K562 (cell line): ENCODE measurements at regions not wholly inside any gene's neighbourhood (a gene's known extent, or its start where the extent isn't known, plus 50 kb on each side); places are given as distances from the start of the nearest gene placed in this dataset.

Experiments used
- CTCF ChIP-seq, 3 experiments: IDR thresholded peaks in 2 of 3; conservative IDR thresholded peaks in 1 of 3; 2 replicates each; pipeline ENCODE4 v1.5.1; 2011 to 2012; ENCODE audit warnings: low read length in 3 of 3, mild to moderate bottlenecking in 3 of 3, control low read depth in 2 of 3, improper control_type of control experiment in 1 of 3, inconsistent platforms in 1 of 3, low read depth in 1 of 3, mixed read lengths in 1 of 3, moderate library complexity in 1 of 3; ENCODE audit not compliant: insufficient read depth in 2 of 3
- DACH1 ChIP-seq: fragments of 450-650 bp; IDR thresholded peaks from 2 replicates; pipeline ENCODE4 v1.6.1; 2018; ENCODE audit not compliant: partially characterized antibody
- FOXJ3 ChIP-seq: sonication (generic); formaldehyde crosslinking; IDR thresholded peaks from 2 replicates; pipeline ENCODE4 v1.4.0; 2020; ENCODE audit warnings: mild to moderate bottlenecking, missing genetic modification reagents
- FOXM1 ChIP-seq, 2 experiments: fragments of 450-650 bp in 1 of 2; sonication (generic) in 1 of 2; formaldehyde crosslinking in 1 of 2; IDR thresholded peaks; 2 replicates each; pipeline versions ENCODE4 v1.6.1 to v1.9.0; 2017 to 2022; ENCODE audit warnings: low read depth in 2 of 2, mild to moderate bottlenecking in 2 of 2, missing genetic modification reagents in 1 of 2, moderate library complexity in 1 of 2
- GATA2 ChIP-seq: sonication (generic); formaldehyde crosslinking; IDR thresholded peaks from 2 replicates; pipeline ENCODE4 v1.4.0; 2020; ENCODE audit warnings: mild to moderate bottlenecking, missing genetic modification reagents
- MAFK ChIP-seq: IDR thresholded peaks from 2 replicates; pipeline ENCODE4 v1.6.1; 2011; ENCODE audit warnings: low read length, improper control_type of control experiment
- PRDM10 ChIP-seq: fragments of 450-650 bp; IDR thresholded peaks from 2 replicates; pipeline ENCODE4 v1.6.1; 2018; ENCODE audit not compliant: partially characterized antibody
- SIX5 ChIP-seq, 2 experiments: IDR thresholded peaks; 2 replicates each; pipeline ENCODE4 v1.6.1; 2011; ENCODE audit warnings: low read length in 2 of 2, borderline replicate concordance in 1 of 2, low read depth in 1 of 2, mild to moderate bottlenecking in 1 of 2, moderate library complexity in 1 of 2; ENCODE audit not compliant: insufficient read depth in 1 of 2
- USF1 ChIP-seq: sonication (generic); formaldehyde crosslinking; IDR thresholded peaks from 2 replicates; pipeline ENCODE4 v1.9.0; 2022; ENCODE audit warnings: mild to moderate bottlenecking, missing genetic modification reagents

- TF ChIP-seq SIX5 (IDR thresholded peaks at IDR 0.05; ENCODE audit: borderline replicate concordance in 1 of 2, insufficient read depth in 1 of 2, low read depth in 1 of 2, low read length in 2 of 2) (no peak), PRDM10 (no peak), USF1 (CRISPR knock-in tag) (no peak), FOXM1 (IDR thresholded peaks at IDR 0.05; ENCODE audit: low read depth) (no peak), FOXM1 (CRISPR knock-in tag; IDR thresholded peaks at IDR 0.05; ENCODE audit: low read depth) (no peak), DACH1 (no peak), MAFK (no peak), CTCF (IDR thresholded peaks at IDR 0.05 in 2 of 3, conservative IDR thresholded peaks at IDR 0.05 in 1 of 3; ENCODE audit: insufficient read depth in 2 of 3, low read depth in 1 of 3, low read length in 3 of 3) (no peak), GATA2 (CRISPR knock-in tag) (no peak), FOXJ3 (CRISPR knock-in tag) (no peak)
These were observed 299.2 kb downstream of the TDRD15 start for GRCh38 chr2:21422724-21423522.
